C4-2B (cell line): ENCODE measurements at regions not wholly inside any gene's neighbourhood (a gene's known extent, or its start where the extent isn't known, plus 50 kb on each side); places are given as distances from the start of the nearest gene placed in this dataset.

ENCODE experiments used
- H3K27ac ChIP-seq: fragments of 450-650 bp; 2 replicates; pipeline ENCODE4 v1.5.1; 2017
- CTCF ChIP-seq: fragments of 450-650 bp; conservative IDR thresholded peaks from 2 replicates; pipeline ENCODE4 v1.5.1; 2017; ENCODE audit warnings: mild to moderate bottlenecking
- ZFX ChIP-seq: fragments of 450-650 bp; IDR thresholded peaks from 2 replicates; pipeline ENCODE4 v1.6.1; 2017

- TF ChIP-seq CTCF, result no peak
- TF ChIP-seq ZFX, result no peak
- no peak overlapping the region for H3K27ac ChIP-seq
Measured at GRCh38 chr9:108543251-108543778, 312.5 kb downstream of the ACTL7B start.

- no peak for TF ChIP-seq CTCF
- H3K27ac ChIP-seq, result no peak overlapping the region
Measured at GRCh38 chr9:108537756-108538155, 318.0 kb downstream of the ACTL7B start.

- TF ChIP-seq ZFX (no peak), CTCF (no peak)
- H3K27ac ChIP-seq, result no peak overlapping the region
Measured at GRCh38 chr9:108536836-108537601, 318.8 kb downstream of the ACTL7B start.

- H3K27ac ChIP-seq, result no peak overlapping the region
- no peak for TF ChIP-seq ZFX
- peak; percentile 73 for TF ChIP-seq CTCF
Measured at GRCh38 chr9:108535526-108535925, 320.3 kb downstream of the ACTL7B start.

- H3K27ac ChIP-seq, result no peak overlapping the region
- TF ChIP-seq ZFX (no peak), CTCF (no peak)
Measured at GRCh38 chr9:108534741-108535140, 321.0 kb downstream of the ACTL7B start.

GRCh38 chr9:108530141-108530540 is 325.6 kb downstream of the ACTL7B start:
- H3K27ac ChIP-seq, result no peak overlapping the region
- no peak for TF ChIP-seq ZFX
- no peak for TF ChIP-seq CTCF

GRCh38 chr9:108528231-108528630 is 327.6 kb downstream of the ACTL7B start:
- TF ChIP-seq ZFX (no peak), CTCF (no peak)
- H3K27ac ChIP-seq, result no peak overlapping the region
